HepG2 (cell line): ENCODE measurements at regions not wholly inside any gene's neighbourhood (a gene's known extent, or its start where the extent isn't known, plus 50 kb on each side); places are given as distances from the start of the nearest gene placed in this dataset.

ENCODE experiments used
- ATAC-seq: fragments of 200-7000 bp; cut with Tn5 transposase; 3 replicates; pipeline ENCODE4 v1.9.1; 2020; ENCODE audit warnings: mild to moderate bottlenecking, moderate library complexity
- BruUV-seq: library from RNA; stranded (reverse); fragments of 400-500 nt; replicated peaks from 2 replicates; lab custom pipeline; 2021; lab: Mats Ljungman, UMichigan
- CTCF ChIA-PET: fragments of 300-600 bp; formaldehyde crosslinking; extraction: SDS; loops from one replicate; lab custom pipeline; 2021; ENCODE audit warnings: low total read pairs, inconsistent platforms, low intra/inter-chr PET ratio; lab: Yijun Ruan, JAX
- POLR2A ChIA-PET: fragments of 350-600 bp; sonication (Branson Sonifier 250); formaldehyde crosslinking; loops from one replicate; lab custom pipeline; 2020; ENCODE audit warnings: antibody characterized with exemption, inconsistent platforms; lab: Yijun Ruan, JAX
- DNase-seq: peaks from one replicate; pipeline ENCODE4 v3.0.0-alpha.2; 2015; ENCODE audit warnings: low spot score
- FAIRE-seq: peaks from 3 replicates; lab custom pipeline; 2011; peaks lifted over from hg19 to GRCh38; lab: Jason Lieb, UNC
- H2AFZ ChIP-seq: one replicate; pipeline ENCODE4 v1.6.1; 2011; ENCODE audit warnings: low read length, inconsistent platforms
- H3K27ac ChIP-seq: fragments of 300-600 bp; 3 replicates; pipeline ENCODE4 v1.8.0; 2011; ENCODE audit warnings: mixed run types, mild to moderate bottlenecking, mixed read lengths, low read length, inconsistent platforms; ENCODE audit not compliant: insufficient read depth; ENCODE audit errors: extremely low read length
- H3K27me3 ChIP-seq, 2 experiments: fragments of 200-600 bp in 1 of 2; 2 replicates in 1 of 2; 3 replicates in 1 of 2; pipeline versions ENCODE4 v1.6.0 to v1.8.0; 2011; ENCODE audit warnings: low read length in 2 of 2, mild to moderate bottlenecking in 2 of 2, moderate library complexity in 2 of 2, inconsistent platforms in 1 of 2; ENCODE audit not compliant: insufficient read depth in 2 of 2, control insufficient read depth in 1 of 2
- H3K36me3 ChIP-seq, 2 experiments: fragments of 200-600 bp in 1 of 2; replicated peaks in 1 of 2; 2 replicates in 1 of 2; 3 replicates in 1 of 2; pipeline versions ENCODE4 v1.5.1 to v1.8.0; 2011; ENCODE audit warnings: low read length in 2 of 2, inconsistent platforms in 1 of 2; ENCODE audit not compliant: insufficient read depth in 2 of 2, control insufficient read depth in 1 of 2
- H3K4me1 ChIP-seq: 2 replicates; pipeline ENCODE4 v1.5.1; 2012; ENCODE audit warnings: low read length, inconsistent platforms; ENCODE audit not compliant: insufficient read depth
- H3K4me2 ChIP-seq: 2 replicates; pipeline ENCODE4 v1.6.0; 2011; ENCODE audit warnings: low read depth, low read length, inconsistent platforms
- H3K4me3 ChIP-seq, 3 experiments: fragments of 200-600 bp in 1 of 3; sonication (generic), shearing (Covaris generic) in 1 of 3; replicated peaks in 1 of 3; 2 replicates each; pipeline ENCODE4 v1.5.1; 2011 to 2016; ENCODE audit warnings: low read length in 3 of 3, inconsistent platforms in 2 of 3, low read depth in 2 of 3, mild to moderate bottlenecking in 2 of 3, control low read depth in 1 of 3, mixed read lengths in 1 of 3; ENCODE audit not compliant: insufficient read depth in 1 of 3
- H3K79me2 ChIP-seq: one replicate; pipeline ENCODE4 v1.6.1; 2011; ENCODE audit warnings: low read length, inconsistent platforms; ENCODE audit not compliant: insufficient read depth
- H3K9ac ChIP-seq: 2 replicates; pipeline ENCODE4 v1.6.0; 2011; ENCODE audit warnings: mild to moderate bottlenecking, low read depth, low read length, inconsistent platforms; ENCODE audit not compliant: insufficient read depth
- H3K9me3 ChIP-seq: 2 replicates; pipeline ENCODE4 v1.5.1; 2012; ENCODE audit warnings: mild to moderate bottlenecking, low read length
- H4K20me1 ChIP-seq: 2 replicates; pipeline ENCODE4 v1.6.0; 2011; ENCODE audit warnings: inconsistent platforms, mild to moderate bottlenecking, low read length, moderate library complexity; ENCODE audit not compliant: insufficient read depth
- MBNL3 ChIP-seq: fragments of 250-450 bp; sonication (Bioruptor Pico); conservative IDR thresholded peaks from 2 replicates; pipeline ENCODE4 v1.8.0; 2022; ENCODE audit warnings: mild to moderate bottlenecking, inconsistent platforms
- NCOA1 ChIP-seq: sonication (generic); formaldehyde crosslinking; IDR thresholded peaks from 2 replicates; pipeline ENCODE4 v1.9.0; 2021; ENCODE audit warnings: missing genetic modification reagents
- RARA ChIP-seq: IDR thresholded peaks from 2 replicates; pipeline ENCODE4 v1.6.1; 2016; ENCODE audit warnings: missing genetic modification reagents, missing compliant biosample characterization
- SP140L ChIP-seq: sonication (generic); formaldehyde crosslinking; IDR thresholded peaks from 2 replicates; pipeline ENCODE4 v1.4.0; 2020; ENCODE audit warnings: missing genetic modification reagents, borderline replicate concordance
- ZBTB4 ChIP-seq: sonication (generic); formaldehyde crosslinking; IDR thresholded peaks from 2 replicates; pipeline ENCODE4 v1.4.0; 2020; ENCODE audit warnings: missing genetic modification reagents, mild to moderate bottlenecking, borderline replicate concordance
- ZNF205 ChIP-seq: IDR thresholded peaks from 2 replicates; pipeline ENCODE4 v1.6.1; 2018; ENCODE audit warnings: missing biosample characterization, missing genetic modification reagents
- ZNF317 ChIP-seq: sonication (generic); formaldehyde crosslinking; IDR thresholded peaks from 2 replicates; pipeline ENCODE4 v1.5.0; 2020; ENCODE audit warnings: mild to moderate bottlenecking, missing genetic modification reagents
- ZNF382 ChIP-seq: sonication (generic); formaldehyde crosslinking; IDR thresholded peaks from 2 replicates; pipeline ENCODE4 v1.5.0; 2020; ENCODE audit warnings: missing genetic modification reagents, mild to moderate bottlenecking, borderline replicate concordance
- ZNF576 ChIP-seq: sonication (generic); formaldehyde crosslinking; IDR thresholded peaks from 2 replicates; pipeline ENCODE4 v1.4.0; 2020; ENCODE audit warnings: mild to moderate bottlenecking, missing genetic modification reagents
- ZNF609 ChIP-seq: sonication (generic); formaldehyde crosslinking; IDR thresholded peaks from 2 replicates; pipeline ENCODE4 v1.4.0; 2020; ENCODE audit warnings: mild to moderate bottlenecking, missing genetic modification reagents, borderline replicate concordance
- ZNF678 ChIP-seq: sonication (generic); formaldehyde crosslinking; IDR thresholded peaks from 2 replicates; pipeline ENCODE4 v1.4.0; 2020; ENCODE audit warnings: mild to moderate bottlenecking, missing genetic modification reagents
- WGBS: methylation state at CpG from one replicate; pipeline ENCODE4 v1.1.6; 2017; ENCODE audit warnings: low lambda C conversion rate; 5-methylcytosine and 5-hydroxymethylcytosine counted together
- in situ Hi-C: cut with HindIII; loops from 2 replicates; pipeline ENCODE4 v1.10.0; 2017; ENCODE audit warnings: low pct_unique_long_range_greater_than_20kb; ENCODE audit not compliant: extremely low pct_ligation_motif_present
- intact Hi-C: fragments of 100-400 bp; cut with micrococcal nuclease; formaldehyde crosslinking; loops from one replicate; pipeline ENCODE4 v1.10.0; 2022; ENCODE audit not compliant: unreplicated experiment

GRCh38 chr15:26148156-26148860 is 285.2 kb upstream of the ATP10A start:
- FAIRE-seq (no peak), DNase-seq (no peak), ATAC-seq (no peak)
- no peaks in the 10 kb centered on the region for H3K4me1 ChIP-seq
- intact Hi-C loops (no loop called here), in situ Hi-C loops (no loop called here)
- no peaks in the 10 kb centered on the region for H3K79me2 ChIP-seq
- WGBS, result 18% methylated on average over 10 of the region's 13 CpGs
- no peak overlapping the region for H3K4me3 ChIP-seq
- TF ChIP-seq MBNL3 (CRISPR knock-in tag) (no peak), RARA (CRISPR knock-in tag) (no peak), NCOA1 (CRISPR knock-in tag) (no peak), ZNF317 (no peak), ZNF576 (CRISPR knock-in tag) (no peak), ZNF609 (no peak), ZNF382 (CRISPR knock-in tag) (no peak), ZBTB4 (CRISPR knock-in tag) (no peak), ZNF205 (CRISPR knock-in tag) (no peak), SP140L (no peak), ZNF678 (CRISPR knock-in tag) (no peak)
- BruUV-seq, result no TSS peak
- no peaks in the 10 kb centered on the region for H3K36me3 ChIP-seq
- H3K9me3 ChIP-seq, result peaks cover 11% of the 10 kb centered on the region; the same call in 1 of the 2 replicates
- no peak overlapping the region for H2AFZ ChIP-seq
- H3K9ac ChIP-seq, result no peak overlapping the region
- POLR2A ChIA-PET, result no interaction called here
- H4K20me1 ChIP-seq, result no peaks in the 10 kb centered on the region
- H3K4me2 ChIP-seq, result no peak overlapping the region
- H3K27ac ChIP-seq, result no peak overlapping the region
- CTCF ChIA-PET, result no interaction called here
- no peaks in the 10 kb centered on the region for H3K27me3 ChIP-seq
